ENCODE measurements at regions not wholly inside any gene's neighbourhood (a gene's known extent, or its start where the extent isn't known, plus 50 kb on each side); places are given as distances from the start of the nearest gene placed in this dataset.

- TF ChIP-seq CTCF (IDR thresholded peaks at IDR 0.05) = no peak
- no peak for TF ChIP-seq POLR2A (IDR thresholded peaks at IDR 0.05)
Measured at GRCh38 chr12:131386167-131386521, 324.7 kb upstream of the SFSWAP start.
